BJ (cell line): ENCODE measurements at regions not wholly inside any gene's neighbourhood (a gene's known extent, or its start where the extent isn't known, plus 50 kb on each side); places are given as distances from the start of the nearest gene placed in this dataset.
"Not testable (repeated sequence)": the region's sequence is repeated elsewhere in the genome, so short reads cannot be mapped to it uniquely, and the experiment has no call there.

Source experiments
- CTCF ChIA-PET: fragments of 350-600 bp; formaldehyde crosslinking; extraction: SDS; loops from one replicate; lab custom pipeline; 2021; ENCODE audit warnings: antibody characterized with exemption, inconsistent platforms; lab: Yijun Ruan, JAX
- POLR2A ChIA-PET: fragments of 300-600 bp; sonication (Branson Sonifier 250); formaldehyde crosslinking; extraction: SDS; loops from one replicate; lab custom pipeline; 2021; ENCODE audit warnings: antibody characterized with exemption; lab: Charles Lee
- DNase-seq: peaks from one replicate; pipeline ENCODE4 v3.0.0-alpha.2; 2011; ENCODE audit warnings: low read depth
- H3K27me3 ChIP-seq: 2 replicates; pipeline ENCODE4 v1.6.0; 2011; ENCODE audit warnings: low read length; ENCODE audit not compliant: control insufficient read depth, insufficient read depth
- H3K36me3 ChIP-seq: 2 replicates; pipeline ENCODE4 v1.5.1; 2011; ENCODE audit warnings: low read length; ENCODE audit not compliant: control insufficient read depth, insufficient read depth
- H3K4me3 ChIP-seq: 2 replicates; pipeline ENCODE4 v1.5.1; 2011; ENCODE audit warnings: low read depth, mild to moderate bottlenecking, control low read depth, low read length

- H3K4me3 ChIP-seq, POLR2A ChIA-PET, H3K27me3 ChIP-seq, H3K36me3 ChIP-seq, CTCF ChIA-PET, DNase-seq: not testable (repeated sequence)
Observed at GRCh38 chr2:89883624-89884023, 1192.2 kb downstream of the RPIA start.

GRCh38 chr2:89885071-89885470 is 1193.6 kb downstream of the RPIA start:
- CTCF ChIA-PET, H3K36me3 ChIP-seq, H3K4me3 ChIP-seq, POLR2A ChIA-PET, DNase-seq, H3K27me3 ChIP-seq: not testable (repeated sequence)

- CTCF ChIA-PET, H3K36me3 ChIP-seq, H3K27me3 ChIP-seq, H3K4me3 ChIP-seq, DNase-seq, POLR2A ChIA-PET: not testable (repeated sequence)
Observed at GRCh38 chr2:89888693-89889092, 1197.2 kb downstream of the RPIA start.

- DNase-seq, CTCF ChIA-PET, H3K27me3 ChIP-seq, H3K4me3 ChIP-seq, H3K36me3 ChIP-seq, POLR2A ChIA-PET: not testable (repeated sequence)
Observed at GRCh38 chr2:89890185-89890773, 1198.8 kb downstream of the RPIA start.

GRCh38 chr2:89894988-89895387 is 1203.5 kb downstream of the RPIA start:
- POLR2A ChIA-PET, H3K4me3 ChIP-seq, CTCF ChIA-PET: not testable (repeated sequence)

GRCh38 chr2:89895629-89896028 is 1204.2 kb downstream of the RPIA start:
- H3K36me3 ChIP-seq, H3K4me3 ChIP-seq, DNase-seq, H3K27me3 ChIP-seq, POLR2A ChIA-PET, CTCF ChIA-PET: not testable (repeated sequence)

More at GRCh38 chr2:89894988-89895387, 1203.5 kb downstream of the RPIA start:
- not testable (repeated sequence) for DNase-seq, H3K36me3 ChIP-seq, H3K27me3 ChIP-seq

GRCh38 chr2:89927018-89927417 is 1235.5 kb downstream of the RPIA start:
- H3K36me3 ChIP-seq, H3K4me3 ChIP-seq, DNase-seq, CTCF ChIA-PET, POLR2A ChIA-PET, H3K27me3 ChIP-seq: not testable (repeated sequence)

GRCh38 chr2:89935436-89935835 is 1244.0 kb downstream of the RPIA start:
- DNase-seq, H3K36me3 ChIP-seq, CTCF ChIA-PET, H3K4me3 ChIP-seq, H3K27me3 ChIP-seq, POLR2A ChIA-PET: not testable (repeated sequence)

GRCh38 chr2:89936011-89936410 is 1244.5 kb downstream of the RPIA start:
- CTCF ChIA-PET, DNase-seq, H3K4me3 ChIP-seq, H3K27me3 ChIP-seq, POLR2A ChIA-PET, H3K36me3 ChIP-seq: not testable (repeated sequence)

GRCh38 chr2:89936559-89936958 is 1245.1 kb downstream of the RPIA start:
- DNase-seq, POLR2A ChIA-PET, H3K27me3 ChIP-seq, CTCF ChIA-PET, H3K36me3 ChIP-seq, H3K4me3 ChIP-seq: not testable (repeated sequence)

- H3K27me3 ChIP-seq, H3K4me3 ChIP-seq, POLR2A ChIA-PET, H3K36me3 ChIP-seq, DNase-seq, CTCF ChIA-PET: not testable (repeated sequence)
Observed at GRCh38 chr2:89938756-89939155, 1247.3 kb downstream of the RPIA start.

GRCh38 chr2:89944267-89944666 is 1252.8 kb downstream of the RPIA start:
- H3K4me3 ChIP-seq, DNase-seq, POLR2A ChIA-PET, H3K27me3 ChIP-seq, H3K36me3 ChIP-seq, CTCF ChIA-PET: not testable (repeated sequence)

GRCh38 chr2:89945004-89945616 is 1253.6 kb downstream of the RPIA start:
- POLR2A ChIA-PET, H3K4me3 ChIP-seq, DNase-seq, CTCF ChIA-PET, H3K36me3 ChIP-seq, H3K27me3 ChIP-seq: not testable (repeated sequence)
